H9 (cell line): ENCODE measurements at regions not wholly inside any gene's neighbourhood (a gene's known extent, or its start where the extent isn't known, plus 50 kb on each side); places are given as distances from the start of the nearest gene placed in this dataset.

Experiments used
- DNase-seq: peaks from one replicate; pipeline ENCODE4 v3.0.0-alpha.2; 2017
- H2AFZ ChIP-seq: one replicate; pipeline ENCODE4 v1.6.1; 2013; ENCODE audit warnings: mild to moderate bottlenecking, low read length, control low read depth, moderate library complexity
- H2AK5ac ChIP-seq: 2 replicates; pipeline ENCODE4 v1.6.1; 2013; ENCODE audit warnings: low read length, control low read depth, mixed read lengths; ENCODE audit not compliant: insufficient read length
- H2BK120ac ChIP-seq: one replicate; pipeline ENCODE4 v1.6.1; 2013; ENCODE audit warnings: low read depth, mild to moderate bottlenecking, low read length, control low read depth, inconsistent platforms; ENCODE audit not compliant: poor library complexity, severe bottlenecking
- H2BK12ac ChIP-seq: 2 replicates; pipeline ENCODE4 v1.6.1; 2013; ENCODE audit warnings: low read length, control low read depth, mixed read lengths, low read depth; ENCODE audit not compliant: insufficient read length
- H2BK15ac ChIP-seq: 2 replicates; pipeline ENCODE4 v1.6.1; 2013; ENCODE audit warnings: low read depth, low read length, control low read depth
- H2BK20ac ChIP-seq: one replicate; pipeline ENCODE4 v1.6.1; 2013; ENCODE audit warnings: low read depth, mild to moderate bottlenecking, low read length, control low read depth, inconsistent platforms; ENCODE audit not compliant: poor library complexity, severe bottlenecking
- H2BK5ac ChIP-seq: 2 replicates; pipeline ENCODE4 v1.6.1; 2013; ENCODE audit warnings: low read length, control low read depth, mixed read lengths; ENCODE audit not compliant: insufficient read length
- H3K14ac ChIP-seq: 2 replicates; pipeline ENCODE4 v1.6.1; 2013; ENCODE audit warnings: low read length, control low read depth; ENCODE audit not compliant: insufficient read depth
- H3K18ac ChIP-seq: 2 replicates; pipeline ENCODE4 v1.6.1; 2013; ENCODE audit warnings: low read depth, mild to moderate bottlenecking, mixed read lengths, low read length, control low read depth; ENCODE audit not compliant: insufficient read length
- H3K23ac ChIP-seq: 2 replicates; pipeline ENCODE4 v1.6.1; 2013; ENCODE audit warnings: low read length, control low read depth, mixed read lengths, low read depth; ENCODE audit not compliant: insufficient read length
- H3K23me2 ChIP-seq: 2 replicates; pipeline ENCODE4 v1.6.1; 2013; ENCODE audit warnings: low read depth, mild to moderate bottlenecking, mixed read lengths, low read length, control low read depth; ENCODE audit not compliant: insufficient read length, poor library complexity, severe bottlenecking
- H3K27ac ChIP-seq: 2 replicates; pipeline ENCODE4 v1.5.1; 2013; ENCODE audit warnings: low read length, control low read depth, mixed read lengths, low read depth; ENCODE audit not compliant: insufficient read length
- H3K27me3 ChIP-seq: 2 replicates; pipeline ENCODE4 v1.6.1; 2013; ENCODE audit warnings: low read length, control low read depth, inconsistent platforms; ENCODE audit not compliant: insufficient read depth
- H3K4ac ChIP-seq: 2 replicates; pipeline ENCODE4 v1.6.1; 2013; ENCODE audit warnings: low read depth, mild to moderate bottlenecking, control low read depth, inconsistent platforms, low read length, moderate library complexity
- H3K4me1 ChIP-seq: 2 replicates; pipeline ENCODE4 v1.6.1; 2013; ENCODE audit warnings: low read length, control low read depth, inconsistent platforms; ENCODE audit not compliant: insufficient read depth
- H3K4me2 ChIP-seq: 2 replicates; pipeline ENCODE4 v1.6.1; 2013; ENCODE audit warnings: low read length, control low read depth, mixed read lengths; ENCODE audit not compliant: insufficient read length, insufficient read depth
- H3K56ac ChIP-seq: 2 replicates; pipeline ENCODE4 v1.6.1; 2013; ENCODE audit warnings: low read depth, mild to moderate bottlenecking, mixed read lengths, low read length, control low read depth; ENCODE audit not compliant: insufficient read length
- H3K79me1 ChIP-seq: 2 replicates; pipeline ENCODE4 v1.6.1; 2013; ENCODE audit warnings: low read depth, mild to moderate bottlenecking, moderate library complexity, low read length, control low read depth, inconsistent platforms; ENCODE audit not compliant: insufficient read depth, poor library complexity, severe bottlenecking
- H3K79me2 ChIP-seq: 2 replicates; pipeline ENCODE4 v1.6.1; 2013; ENCODE audit warnings: low read length, control low read depth, inconsistent platforms; ENCODE audit not compliant: insufficient read depth
- H3K9ac ChIP-seq: 2 replicates; pipeline ENCODE4 v1.6.1; 2013; ENCODE audit warnings: low read length, control low read depth, mixed read lengths; ENCODE audit not compliant: insufficient read length; ENCODE audit errors: extremely low read depth
- H3K9me3 ChIP-seq: one replicate; pipeline ENCODE4 v1.6.1; 2013; ENCODE audit warnings: low read depth, low read length, inconsistent platforms; ENCODE audit not compliant: control insufficient read depth
- H3T11ph ChIP-seq: one replicate; pipeline ENCODE4 v1.6.1; 2013; ENCODE audit warnings: mild to moderate bottlenecking, low read length, control low read depth, inconsistent platforms
- H4K20me1 ChIP-seq: one replicate; pipeline ENCODE4 v1.6.1; 2013; ENCODE audit not compliant: control insufficient read depth, insufficient read length, insufficient read depth
- H4K5ac ChIP-seq: 2 replicates; pipeline ENCODE4 v1.6.1; 2013; ENCODE audit warnings: low read depth, mild to moderate bottlenecking, mixed read lengths, low read length, control low read depth; ENCODE audit not compliant: insufficient read length
- H4K8ac ChIP-seq: replicated peaks from 2 replicates; pipeline ENCODE4 v1.6.1; 2013; ENCODE audit warnings: low read length, control low read depth, mixed read lengths, low read depth; ENCODE audit not compliant: insufficient read length
- H4K91ac ChIP-seq: 2 replicates; pipeline ENCODE4 v1.6.1; 2013; ENCODE audit warnings: low read depth, mild to moderate bottlenecking, moderate library complexity, mixed read lengths, low read length, control low read depth; ENCODE audit not compliant: insufficient read length
- H3K27ac Mint-ChIP-seq, 3 experiments: 2 replicates in 2 of 3; 3 replicates in 1 of 3; pipeline ENCODE4 v1.8.0; 2020 to 2021; ENCODE audit warnings: mixed read lengths in 3 of 3, mild to moderate bottlenecking in 1 of 3, moderate library complexity in 1 of 3
- H3K27me3 Mint-ChIP-seq: 2 replicates; pipeline ENCODE4 v1.8.0; 2021; ENCODE audit warnings: low read depth, mild to moderate bottlenecking, moderate library complexity, mixed read lengths
- H3K36me3 Mint-ChIP-seq, 3 experiments: 2 replicates in 2 of 3; 3 replicates in 1 of 3; pipeline ENCODE4 v1.8.0; 2020 to 2021; ENCODE audit warnings: low read depth in 3 of 3, mixed read lengths in 3 of 3; ENCODE audit not compliant: insufficient read depth in 1 of 3
- H3K4me1 Mint-ChIP-seq, 2 experiments: 2 replicates each; pipeline ENCODE4 v1.8.0; 2020; ENCODE audit warnings: mixed read lengths in 2 of 2
- H3K4me3 Mint-ChIP-seq, 2 experiments: 2 replicates in 1 of 2; 3 replicates in 1 of 2; pipeline ENCODE4 v1.8.0; 2020 to 2021; ENCODE audit warnings: mild to moderate bottlenecking in 2 of 2, mixed read lengths in 2 of 2, moderate library complexity in 1 of 2
- H3K9me3 Mint-ChIP-seq, 2 experiments: 2 replicates in 1 of 2; 3 replicates in 1 of 2; pipeline ENCODE4 v1.8.0; 2020; ENCODE audit warnings: mild to moderate bottlenecking in 2 of 2, mixed read lengths in 2 of 2, moderate library complexity in 1 of 2
- WGBS: extraction: QIAGEN DNeasy Blood & Tissue Kit; methylation state at CpG from one replicate; pipeline ENCODE4 v1.1.7; 2013; ENCODE audit warnings: missing lambda C conversion rate, low lambda C conversion rate, mixed read lengths; ENCODE audit not compliant: insufficient read length; ENCODE audit errors: extremely low coverage; 5-methylcytosine and 5-hydroxymethylcytosine counted together
- TF ChIP-seq, protein P1 (sequence below): fragments of 200-600 bp; sonication (generic); conservative IDR thresholded peaks from 3 replicates; pipeline ENCODE4 v1.8.0; 2021; ENCODE audit warnings: antibody characterized with exemption, mild to moderate bottlenecking

DNA sequence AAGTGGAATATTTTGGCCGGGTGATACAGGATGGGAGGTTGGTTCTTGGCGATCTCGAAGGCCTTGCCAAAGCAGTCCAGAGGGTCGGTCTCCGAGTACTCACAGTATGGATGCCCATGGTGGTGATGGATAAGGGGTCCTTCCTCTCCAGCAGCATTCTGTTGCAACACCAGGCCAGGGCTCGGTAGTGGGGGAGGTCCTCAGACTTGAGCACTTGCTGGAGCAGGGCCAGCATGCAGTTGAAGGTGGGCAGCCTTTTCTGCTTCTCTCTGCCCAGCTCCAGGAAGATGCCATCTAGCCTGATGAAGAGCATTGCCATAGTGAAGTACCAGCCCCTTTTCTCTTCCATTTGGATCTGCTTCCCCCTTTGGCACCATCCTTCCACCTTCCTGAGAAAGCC is 99.4 kb upstream of the MCHR2 start:
- H3K18ac ChIP-seq = no peak overlapping the region
- Mint-ChIP-seq H3K36me3 (no peaks in the 10 kb centered on the region; a peak in 1 of 7 replicates), H3K27ac (no peak overlapping the region), H3K4me3 (no peak overlapping the region), H3K27me3 (no peaks in the 10 kb centered on the region), H3K9me3 (no peaks in the 10 kb centered on the region), H3K4me1 (no peaks in the 10 kb centered on the region)
- no peaks in the 10 kb centered on the region for H3K79me2 ChIP-seq
- H2BK120ac ChIP-seq = no peak overlapping the region
- H2AFZ ChIP-seq = no peak overlapping the region
- no peak overlapping the region for H3K4ac ChIP-seq
- TF ChIP-seq, protein P1, sequence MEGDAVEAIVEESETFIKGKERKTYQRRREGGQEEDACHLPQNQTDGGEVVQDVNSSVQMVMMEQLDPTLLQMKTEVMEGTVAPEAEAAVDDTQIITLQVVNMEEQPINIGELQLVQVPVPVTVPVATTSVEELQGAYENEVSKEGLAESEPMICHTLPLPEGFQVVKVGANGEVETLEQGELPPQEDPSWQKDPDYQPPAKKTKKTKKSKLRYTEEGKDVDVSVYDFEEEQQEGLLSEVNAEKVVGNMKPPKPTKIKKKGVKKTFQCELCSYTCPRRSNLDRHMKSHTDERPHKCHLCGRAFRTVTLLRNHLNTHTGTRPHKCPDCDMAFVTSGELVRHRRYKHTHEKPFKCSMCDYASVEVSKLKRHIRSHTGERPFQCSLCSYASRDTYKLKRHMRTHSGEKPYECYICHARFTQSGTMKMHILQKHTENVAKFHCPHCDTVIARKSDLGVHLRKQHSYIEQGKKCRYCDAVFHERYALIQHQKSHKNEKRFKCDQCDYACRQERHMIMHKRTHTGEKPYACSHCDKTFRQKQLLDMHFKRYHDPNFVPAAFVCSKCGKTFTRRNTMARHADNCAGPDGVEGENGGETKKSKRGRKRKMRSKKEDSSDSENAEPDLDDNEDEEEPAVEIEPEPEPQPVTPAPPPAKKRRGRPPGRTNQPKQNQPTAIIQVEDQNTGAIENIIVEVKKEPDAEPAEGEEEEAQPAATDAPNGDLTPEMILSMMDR = no peak
- H3K4me1 ChIP-seq = no peaks in the 10 kb centered on the region
- H3T11ph ChIP-seq = no peak overlapping the region
- H3K9ac ChIP-seq = no peak overlapping the region
- H2BK5ac ChIP-seq = no peak overlapping the region
- no peak overlapping the region for H2BK20ac ChIP-seq
- H3K27me3 ChIP-seq = no peaks in the 10 kb centered on the region
- no peak overlapping the region for H3K23ac ChIP-seq
- no peaks in the 10 kb centered on the region for H3K23me2 ChIP-seq
- H3K79me1 ChIP-seq = no peaks in the 10 kb centered on the region
- H3K27ac ChIP-seq = no peak overlapping the region
- H2BK12ac ChIP-seq = no peak overlapping the region
- H3K56ac ChIP-seq = no peak overlapping the region
- H4K91ac ChIP-seq = no peak overlapping the region
- H2AK5ac ChIP-seq = no peak overlapping the region
- H3K9me3 ChIP-seq = no peaks in the 10 kb centered on the region
- no peak overlapping the region for H3K4me2 ChIP-seq
- no peak overlapping the region for H2BK15ac ChIP-seq
- H4K20me1 ChIP-seq = no peaks in the 10 kb centered on the region
- WGBS = no CpG with 5 or more reads among the region's 6 CpGs
- no peak for DNase-seq
- H3K14ac ChIP-seq = no peak overlapping the region
- no peak overlapping the region for H4K8ac ChIP-seq
- H4K5ac ChIP-seq = no peak overlapping the region
